ENCODE measurements at regions not wholly inside any gene's neighbourhood (a gene's known extent, or its start where the extent isn't known, plus 50 kb on each side); places are given as distances from the start of the nearest gene placed in this dataset.

DNA sequence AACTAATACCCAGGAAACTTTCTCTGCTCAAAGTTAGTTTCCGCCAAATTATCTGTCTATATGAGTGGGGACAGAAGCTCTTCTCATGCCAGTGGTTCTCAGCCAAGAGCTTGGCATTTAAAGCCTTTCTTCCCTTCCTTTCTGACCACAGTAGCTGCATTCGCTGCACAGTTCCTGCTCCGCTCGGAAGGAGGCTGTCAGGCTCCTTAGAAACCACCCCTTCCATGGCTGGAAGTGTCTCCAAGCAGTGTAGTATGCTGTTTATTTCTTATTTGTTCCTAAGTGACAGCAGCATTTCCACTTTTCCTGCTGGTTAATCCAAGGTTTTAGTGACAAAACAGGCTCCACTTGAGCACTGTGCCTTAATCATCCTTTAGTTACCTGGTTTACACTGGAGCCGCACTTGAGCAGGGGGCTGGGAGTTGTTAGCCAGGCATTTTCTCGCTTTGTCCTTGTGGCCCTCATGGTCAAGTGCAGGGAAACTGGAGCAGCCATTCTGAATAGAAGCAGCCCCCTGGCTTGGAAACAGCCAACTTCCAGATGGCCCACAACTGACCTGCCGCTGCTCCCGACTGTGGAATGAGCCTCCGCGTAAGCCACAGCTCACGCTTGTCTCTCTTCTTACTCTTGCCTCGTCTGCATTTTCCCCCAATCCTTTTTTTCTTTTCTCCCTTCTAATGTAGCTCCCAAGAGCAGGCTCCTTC, 739.4 kb upstream of the TENM3 start:
- TF ChIP-seq, protein P1, sequence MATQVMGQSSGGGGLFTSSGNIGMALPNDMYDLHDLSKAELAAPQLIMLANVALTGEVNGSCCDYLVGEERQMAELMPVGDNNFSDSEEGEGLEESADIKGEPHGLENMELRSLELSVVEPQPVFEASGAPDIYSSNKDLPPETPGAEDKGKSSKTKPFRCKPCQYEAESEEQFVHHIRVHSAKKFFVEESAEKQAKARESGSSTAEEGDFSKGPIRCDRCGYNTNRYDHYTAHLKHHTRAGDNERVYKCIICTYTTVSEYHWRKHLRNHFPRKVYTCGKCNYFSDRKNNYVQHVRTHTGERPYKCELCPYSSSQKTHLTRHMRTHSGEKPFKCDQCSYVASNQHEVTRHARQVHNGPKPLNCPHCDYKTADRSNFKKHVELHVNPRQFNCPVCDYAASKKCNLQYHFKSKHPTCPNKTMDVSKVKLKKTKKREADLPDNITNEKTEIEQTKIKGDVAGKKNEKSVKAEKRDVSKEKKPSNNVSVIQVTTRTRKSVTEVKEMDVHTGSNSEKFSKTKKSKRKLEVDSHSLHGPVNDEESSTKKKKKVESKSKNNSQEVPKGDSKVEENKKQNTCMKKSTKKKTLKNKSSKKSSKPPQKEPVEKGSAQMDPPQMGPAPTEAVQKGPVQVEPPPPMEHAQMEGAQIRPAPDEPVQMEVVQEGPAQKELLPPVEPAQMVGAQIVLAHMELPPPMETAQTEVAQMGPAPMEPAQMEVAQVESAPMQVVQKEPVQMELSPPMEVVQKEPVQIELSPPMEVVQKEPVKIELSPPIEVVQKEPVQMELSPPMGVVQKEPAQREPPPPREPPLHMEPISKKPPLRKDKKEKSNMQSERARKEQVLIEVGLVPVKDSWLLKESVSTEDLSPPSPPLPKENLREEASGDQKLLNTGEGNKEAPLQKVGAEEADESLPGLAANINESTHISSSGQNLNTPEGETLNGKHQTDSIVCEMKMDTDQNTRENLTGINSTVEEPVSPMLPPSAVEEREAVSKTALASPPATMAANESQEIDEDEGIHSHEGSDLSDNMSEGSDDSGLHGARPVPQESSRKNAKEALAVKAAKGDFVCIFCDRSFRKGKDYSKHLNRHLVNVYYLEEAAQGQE (IDR thresholded peaks at IDR 0.05; ENCODE audit: low read depth) = no peak
- TF ChIP-seq FOSL1 (IDR thresholded peaks at IDR 0.05; ENCODE audit: low read depth) (no peak), EZH2 (IDR thresholded peaks at IDR 0.05) (no peak), ZNF274 (IDR thresholded peaks at IDR 0.05; ENCODE audit: low read depth, low read length) (no peak), POLR2A (IDR thresholded peaks at IDR 0.05; ENCODE audit: borderline replicate concordance, extremely low read depth, insufficient read depth, insufficient read length) (no peak)
- TF ChIP-seq, protein P2, sequence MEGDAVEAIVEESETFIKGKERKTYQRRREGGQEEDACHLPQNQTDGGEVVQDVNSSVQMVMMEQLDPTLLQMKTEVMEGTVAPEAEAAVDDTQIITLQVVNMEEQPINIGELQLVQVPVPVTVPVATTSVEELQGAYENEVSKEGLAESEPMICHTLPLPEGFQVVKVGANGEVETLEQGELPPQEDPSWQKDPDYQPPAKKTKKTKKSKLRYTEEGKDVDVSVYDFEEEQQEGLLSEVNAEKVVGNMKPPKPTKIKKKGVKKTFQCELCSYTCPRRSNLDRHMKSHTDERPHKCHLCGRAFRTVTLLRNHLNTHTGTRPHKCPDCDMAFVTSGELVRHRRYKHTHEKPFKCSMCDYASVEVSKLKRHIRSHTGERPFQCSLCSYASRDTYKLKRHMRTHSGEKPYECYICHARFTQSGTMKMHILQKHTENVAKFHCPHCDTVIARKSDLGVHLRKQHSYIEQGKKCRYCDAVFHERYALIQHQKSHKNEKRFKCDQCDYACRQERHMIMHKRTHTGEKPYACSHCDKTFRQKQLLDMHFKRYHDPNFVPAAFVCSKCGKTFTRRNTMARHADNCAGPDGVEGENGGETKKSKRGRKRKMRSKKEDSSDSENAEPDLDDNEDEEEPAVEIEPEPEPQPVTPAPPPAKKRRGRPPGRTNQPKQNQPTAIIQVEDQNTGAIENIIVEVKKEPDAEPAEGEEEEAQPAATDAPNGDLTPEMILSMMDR (IDR thresholded peaks at IDR 0.05 in 2 of 3, conservative IDR thresholded peaks at IDR 0.05 in 1 of 3; ENCODE audit: borderline replicate concordance in 1 of 3, insufficient read depth in 1 of 3, low read depth in 2 of 3, low read length in 2 of 3) = no peak
- TF ChIP-seq, protein P3, sequence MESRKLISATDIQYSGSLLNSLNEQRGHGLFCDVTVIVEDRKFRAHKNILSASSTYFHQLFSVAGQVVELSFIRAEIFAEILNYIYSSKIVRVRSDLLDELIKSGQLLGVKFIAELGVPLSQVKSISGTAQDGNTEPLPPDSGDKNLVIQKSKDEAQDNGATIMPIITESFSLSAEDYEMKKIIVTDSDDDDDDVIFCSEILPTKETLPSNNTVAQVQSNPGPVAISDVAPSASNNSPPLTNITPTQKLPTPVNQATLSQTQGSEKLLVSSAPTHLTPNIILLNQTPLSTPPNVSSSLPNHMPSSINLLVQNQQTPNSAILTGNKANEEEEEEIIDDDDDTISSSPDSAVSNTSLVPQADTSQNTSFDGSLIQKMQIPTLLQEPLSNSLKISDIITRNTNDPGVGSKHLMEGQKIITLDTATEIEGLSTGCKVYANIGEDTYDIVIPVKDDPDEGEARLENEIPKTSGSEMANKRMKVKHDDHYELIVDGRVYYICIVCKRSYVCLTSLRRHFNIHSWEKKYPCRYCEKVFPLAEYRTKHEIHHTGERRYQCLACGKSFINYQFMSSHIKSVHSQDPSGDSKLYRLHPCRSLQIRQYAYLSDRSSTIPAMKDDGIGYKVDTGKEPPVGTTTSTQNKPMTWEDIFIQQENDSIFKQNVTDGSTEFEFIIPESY (IDR thresholded peaks at IDR 0.05; ENCODE audit: extremely low read depth, insufficient replicate concordance, low read length) = no peak
- TF ChIP-seq, protein P4, sequence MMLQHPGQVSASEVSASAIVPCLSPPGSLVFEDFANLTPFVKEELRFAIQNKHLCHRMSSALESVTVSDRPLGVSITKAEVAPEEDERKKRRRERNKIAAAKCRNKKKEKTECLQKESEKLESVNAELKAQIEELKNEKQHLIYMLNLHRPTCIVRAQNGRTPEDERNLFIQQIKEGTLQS (IDR thresholded peaks at IDR 0.05) = no peak

Measured in HCT116 (cell line).